HepG2 (cell line): ENCODE measurements at regions not wholly inside any gene's neighbourhood (a gene's known extent, or its start where the extent isn't known, plus 50 kb on each side); places are given as distances from the start of the nearest gene placed in this dataset.

Experiments used
- ATAC-seq: fragments of 200-7000 bp; cut with Tn5 transposase; 3 replicates; pipeline ENCODE4 v1.9.1; 2020; ENCODE audit warnings: mild to moderate bottlenecking, moderate library complexity
- BruUV-seq: library from RNA; stranded (reverse); fragments of 400-500 nt; replicated peaks from 2 replicates; lab custom pipeline; 2021; lab: Mats Ljungman, UMichigan
- CTCF ChIA-PET: fragments of 300-600 bp; formaldehyde crosslinking; extraction: SDS; loops from one replicate; lab custom pipeline; 2021; ENCODE audit warnings: low total read pairs, inconsistent platforms, low intra/inter-chr PET ratio; lab: Yijun Ruan, JAX
- POLR2A ChIA-PET: fragments of 350-600 bp; sonication (Branson Sonifier 250); formaldehyde crosslinking; loops from one replicate; lab custom pipeline; 2020; ENCODE audit warnings: antibody characterized with exemption, inconsistent platforms; lab: Yijun Ruan, JAX
- DNase-seq: peaks from one replicate; pipeline ENCODE4 v3.0.0-alpha.2; 2015; ENCODE audit warnings: low spot score
- FAIRE-seq: peaks from 3 replicates; lab custom pipeline; 2011; peaks lifted over from hg19 to GRCh38; lab: Jason Lieb, UNC
- H2AFZ ChIP-seq: one replicate; pipeline ENCODE4 v1.6.1; 2011; ENCODE audit warnings: low read length, inconsistent platforms
- H3K27ac ChIP-seq: fragments of 300-600 bp; 3 replicates; pipeline ENCODE4 v1.8.0; 2011; ENCODE audit warnings: mixed run types, mild to moderate bottlenecking, mixed read lengths, low read length, inconsistent platforms; ENCODE audit not compliant: insufficient read depth; ENCODE audit errors: extremely low read length
- H3K27me3 ChIP-seq, 2 experiments: fragments of 200-600 bp in 1 of 2; 2 replicates in 1 of 2; 3 replicates in 1 of 2; pipeline versions ENCODE4 v1.6.0 to v1.8.0; 2011; ENCODE audit warnings: low read length in 2 of 2, mild to moderate bottlenecking in 2 of 2, moderate library complexity in 2 of 2, inconsistent platforms in 1 of 2; ENCODE audit not compliant: insufficient read depth in 2 of 2, control insufficient read depth in 1 of 2
- H3K36me3 ChIP-seq, 2 experiments: fragments of 200-600 bp in 1 of 2; replicated peaks in 1 of 2; 2 replicates in 1 of 2; 3 replicates in 1 of 2; pipeline versions ENCODE4 v1.5.1 to v1.8.0; 2011; ENCODE audit warnings: low read length in 2 of 2, inconsistent platforms in 1 of 2; ENCODE audit not compliant: insufficient read depth in 2 of 2, control insufficient read depth in 1 of 2
- H3K4me1 ChIP-seq: 2 replicates; pipeline ENCODE4 v1.5.1; 2012; ENCODE audit warnings: low read length, inconsistent platforms; ENCODE audit not compliant: insufficient read depth
- H3K4me2 ChIP-seq: 2 replicates; pipeline ENCODE4 v1.6.0; 2011; ENCODE audit warnings: low read depth, low read length, inconsistent platforms
- H3K4me3 ChIP-seq, 3 experiments: fragments of 200-600 bp in 1 of 3; sonication (generic), shearing (Covaris generic) in 1 of 3; replicated peaks in 1 of 3; 2 replicates each; pipeline ENCODE4 v1.5.1; 2011 to 2016; ENCODE audit warnings: low read length in 3 of 3, inconsistent platforms in 2 of 3, low read depth in 2 of 3, mild to moderate bottlenecking in 2 of 3, control low read depth in 1 of 3, mixed read lengths in 1 of 3; ENCODE audit not compliant: insufficient read depth in 1 of 3
- H3K79me2 ChIP-seq: one replicate; pipeline ENCODE4 v1.6.1; 2011; ENCODE audit warnings: low read length, inconsistent platforms; ENCODE audit not compliant: insufficient read depth
- H3K9ac ChIP-seq: 2 replicates; pipeline ENCODE4 v1.6.0; 2011; ENCODE audit warnings: mild to moderate bottlenecking, low read depth, low read length, inconsistent platforms; ENCODE audit not compliant: insufficient read depth
- H3K9me3 ChIP-seq: 2 replicates; pipeline ENCODE4 v1.5.1; 2012; ENCODE audit warnings: mild to moderate bottlenecking, low read length
- H4K20me1 ChIP-seq: 2 replicates; pipeline ENCODE4 v1.6.0; 2011; ENCODE audit warnings: inconsistent platforms, mild to moderate bottlenecking, low read length, moderate library complexity; ENCODE audit not compliant: insufficient read depth
- NONO ChIP-seq, 2 experiments: fragments of 450-650 bp in 1 of 2; sonication (generic) in 1 of 2; formaldehyde crosslinking in 1 of 2; IDR thresholded peaks in 1 of 2; conservative IDR thresholded peaks in 1 of 2; 2 replicates each; pipeline versions ENCODE4 v1.6.1 to v1.8.0; 2017 to 2022; ENCODE audit warnings: mild to moderate bottlenecking in 1 of 2, missing genetic modification reagents in 1 of 2, moderate library complexity in 1 of 2
- POLR2AphosphoS5 ChIP-seq: IDR thresholded peaks from 2 replicates; pipeline ENCODE4 v1.6.1; 2012; ENCODE audit warnings: low read depth, low read length
- STAG1 ChIP-seq: sonication (generic); formaldehyde crosslinking; IDR thresholded peaks from 2 replicates; pipeline ENCODE4 v1.4.0; 2020; ENCODE audit warnings: missing genetic modification reagents
- TBX2 ChIP-seq: sonication (generic); formaldehyde crosslinking; IDR thresholded peaks from 2 replicates; pipeline ENCODE4 v1.5.0; 2020; ENCODE audit warnings: missing genetic modification reagents, mild to moderate bottlenecking, borderline replicate concordance
- ZFP90 ChIP-seq: sonication (generic); formaldehyde crosslinking; IDR thresholded peaks from 2 replicates; pipeline ENCODE4 v1.8.0; 2022; ENCODE audit warnings: missing genetic modification reagents, mild to moderate bottlenecking, inconsistent platforms, borderline replicate concordance
- ZNF17 ChIP-seq: sonication (generic); formaldehyde crosslinking; IDR thresholded peaks from 2 replicates; pipeline ENCODE4 v1.5.0; 2020; ENCODE audit warnings: mild to moderate bottlenecking, missing genetic modification reagents
- WGBS: methylation state at CpG from one replicate; pipeline ENCODE4 v1.1.6; 2017; ENCODE audit warnings: low lambda C conversion rate; 5-methylcytosine and 5-hydroxymethylcytosine counted together
- in situ Hi-C: cut with HindIII; loops from 2 replicates; pipeline ENCODE4 v1.10.0; 2017; ENCODE audit warnings: low pct_unique_long_range_greater_than_20kb; ENCODE audit not compliant: extremely low pct_ligation_motif_present
- intact Hi-C: fragments of 100-400 bp; cut with micrococcal nuclease; formaldehyde crosslinking; loops from one replicate; pipeline ENCODE4 v1.10.0; 2022; ENCODE audit not compliant: unreplicated experiment
- TF ChIP-seq, protein P1 (sequence below): sonication (generic); formaldehyde crosslinking; conservative IDR thresholded peaks from 2 replicates; pipeline ENCODE4 v1.4.0; 2020; ENCODE audit warnings: missing genetic modification reagents
- TF ChIP-seq, protein P2 (sequence below): IDR thresholded peaks from 2 replicates; pipeline ENCODE4 v1.6.1; 2016; ENCODE audit warnings: low read depth, control low read depth
- TF ChIP-seq, protein P3 (sequence below): sonication (generic); formaldehyde crosslinking; IDR thresholded peaks from 2 replicates; pipeline ENCODE4 v1.4.0; 2020; ENCODE audit warnings: low read depth, missing genetic modification reagents

DNA sequence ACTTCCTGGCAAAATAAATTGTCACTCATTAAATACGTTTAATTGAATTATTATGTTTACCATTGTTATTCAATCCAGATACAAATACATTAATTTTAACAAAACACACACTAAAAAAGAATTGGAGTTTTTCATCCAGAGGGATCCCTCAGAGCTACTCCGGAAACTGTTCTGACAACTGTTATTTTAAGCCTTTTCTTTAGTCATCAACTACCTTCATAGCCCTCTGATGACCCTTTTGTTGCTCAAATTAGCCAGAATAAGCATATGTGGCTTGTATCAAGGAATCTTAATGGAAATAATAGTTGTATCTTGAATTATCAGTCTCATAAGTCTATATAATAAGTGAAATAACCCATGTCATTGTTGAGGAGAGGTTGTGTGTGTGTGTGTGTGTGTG is 405.4 kb upstream of the FAT3 start (continued):
- no peak for TF ChIP-seq STAG1 (CRISPR knock-in tag)
- TF ChIP-seq, protein P1, sequence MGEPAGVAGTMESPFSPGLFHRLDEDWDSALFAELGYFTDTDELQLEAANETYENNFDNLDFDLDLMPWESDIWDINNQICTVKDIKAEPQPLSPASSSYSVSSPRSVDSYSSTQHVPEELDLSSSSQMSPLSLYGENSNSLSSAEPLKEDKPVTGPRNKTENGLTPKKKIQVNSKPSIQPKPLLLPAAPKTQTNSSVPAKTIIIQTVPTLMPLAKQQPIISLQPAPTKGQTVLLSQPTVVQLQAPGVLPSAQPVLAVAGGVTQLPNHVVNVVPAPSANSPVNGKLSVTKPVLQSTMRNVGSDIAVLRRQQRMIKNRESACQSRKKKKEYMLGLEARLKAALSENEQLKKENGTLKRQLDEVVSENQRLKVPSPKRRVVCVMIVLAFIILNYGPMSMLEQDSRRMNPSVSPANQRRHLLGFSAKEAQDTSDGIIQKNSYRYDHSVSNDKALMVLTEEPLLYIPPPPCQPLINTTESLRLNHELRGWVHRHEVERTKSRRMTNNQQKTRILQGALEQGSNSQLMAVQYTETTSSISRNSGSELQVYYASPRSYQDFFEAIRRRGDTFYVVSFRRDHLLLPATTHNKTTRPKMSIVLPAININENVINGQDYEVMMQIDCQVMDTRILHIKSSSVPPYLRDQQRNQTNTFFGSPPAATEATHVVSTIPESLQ (CRISPR knock-in tag), result no peak

DNA sequence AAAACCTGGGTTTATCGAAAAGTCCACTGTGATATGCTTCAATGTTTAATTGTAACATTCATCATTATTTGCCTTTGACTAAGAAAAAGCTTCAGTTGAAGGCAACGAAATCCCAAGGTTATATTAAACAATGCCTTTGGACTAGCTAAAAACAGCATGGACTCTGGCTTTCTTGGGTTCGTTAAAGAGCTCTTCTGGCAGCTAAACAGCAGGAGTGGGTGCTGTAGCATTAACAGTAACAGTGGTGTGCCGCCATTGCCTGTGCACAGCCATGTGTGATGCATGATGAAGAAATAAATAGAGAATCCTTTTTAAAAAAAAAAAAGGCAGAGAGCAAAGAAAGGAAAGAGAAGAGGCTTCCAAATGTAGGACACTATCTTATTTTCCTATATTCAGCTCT is 406.6 kb upstream of the FAT3 start:
- no peak for FAIRE-seq
- H3K4me3 ChIP-seq, result no peak overlapping the region
- no peak overlapping the region for H2AFZ ChIP-seq
- CTCF ChIA-PET, result no interaction called here
- no peaks in the 10 kb centered on the region for H3K4me1 ChIP-seq
- H3K4me2 ChIP-seq, result no peak overlapping the region
- H3K9ac ChIP-seq, result no peak overlapping the region
- in situ Hi-C loops (no loop called here), intact Hi-C loops (no loop called here)
- no peaks in the 10 kb centered on the region for H3K27me3 ChIP-seq
- no peak for ATAC-seq
- DNase-seq, result no peak
- H3K36me3 ChIP-seq, result no peaks in the 10 kb centered on the region
- no TSS peak for BruUV-seq
- no peaks in the 10 kb centered on the region for H4K20me1 ChIP-seq
- no peak overlapping the region for H3K27ac ChIP-seq
- no peaks in the 10 kb centered on the region for H3K79me2 ChIP-seq
- TF ChIP-seq, protein P2, sequence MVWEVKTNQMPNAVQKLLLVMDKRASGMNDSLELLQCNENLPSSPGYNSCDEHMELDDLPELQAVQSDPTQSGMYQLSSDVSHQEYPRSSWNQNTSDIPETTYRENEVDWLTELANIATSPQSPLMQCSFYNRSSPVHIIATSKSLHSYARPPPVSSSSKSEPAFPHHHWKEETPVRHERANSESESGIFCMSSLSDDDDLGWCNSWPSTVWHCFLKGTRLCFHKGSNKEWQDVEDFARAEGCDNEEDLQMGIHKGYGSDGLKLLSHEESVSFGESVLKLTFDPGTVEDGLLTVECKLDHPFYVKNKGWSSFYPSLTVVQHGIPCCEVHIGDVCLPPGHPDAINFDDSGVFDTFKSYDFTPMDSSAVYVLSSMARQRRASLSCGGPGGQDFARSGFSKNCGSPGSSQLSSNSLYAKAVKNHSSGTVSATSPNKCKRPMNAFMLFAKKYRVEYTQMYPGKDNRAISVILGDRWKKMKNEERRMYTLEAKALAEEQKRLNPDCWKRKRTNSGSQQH, result no peak
- no peak for TF ChIP-seq NONO (IDR thresholded peaks at IDR 0.05)
- TF ChIP-seq NONO (CRISPR knock-in tag; conservative IDR thresholded peaks at IDR 0.05), result no peak
- TF ChIP-seq TBX2 (CRISPR knock-in tag), result no peak
- no peak for TF ChIP-seq ZNF17 (CRISPR knock-in tag)
- TF ChIP-seq ZFP90 (CRISPR knock-in tag), result no peak
- no peak for TF ChIP-seq POLR2AphosphoS5
- TF ChIP-seq, protein P3, sequence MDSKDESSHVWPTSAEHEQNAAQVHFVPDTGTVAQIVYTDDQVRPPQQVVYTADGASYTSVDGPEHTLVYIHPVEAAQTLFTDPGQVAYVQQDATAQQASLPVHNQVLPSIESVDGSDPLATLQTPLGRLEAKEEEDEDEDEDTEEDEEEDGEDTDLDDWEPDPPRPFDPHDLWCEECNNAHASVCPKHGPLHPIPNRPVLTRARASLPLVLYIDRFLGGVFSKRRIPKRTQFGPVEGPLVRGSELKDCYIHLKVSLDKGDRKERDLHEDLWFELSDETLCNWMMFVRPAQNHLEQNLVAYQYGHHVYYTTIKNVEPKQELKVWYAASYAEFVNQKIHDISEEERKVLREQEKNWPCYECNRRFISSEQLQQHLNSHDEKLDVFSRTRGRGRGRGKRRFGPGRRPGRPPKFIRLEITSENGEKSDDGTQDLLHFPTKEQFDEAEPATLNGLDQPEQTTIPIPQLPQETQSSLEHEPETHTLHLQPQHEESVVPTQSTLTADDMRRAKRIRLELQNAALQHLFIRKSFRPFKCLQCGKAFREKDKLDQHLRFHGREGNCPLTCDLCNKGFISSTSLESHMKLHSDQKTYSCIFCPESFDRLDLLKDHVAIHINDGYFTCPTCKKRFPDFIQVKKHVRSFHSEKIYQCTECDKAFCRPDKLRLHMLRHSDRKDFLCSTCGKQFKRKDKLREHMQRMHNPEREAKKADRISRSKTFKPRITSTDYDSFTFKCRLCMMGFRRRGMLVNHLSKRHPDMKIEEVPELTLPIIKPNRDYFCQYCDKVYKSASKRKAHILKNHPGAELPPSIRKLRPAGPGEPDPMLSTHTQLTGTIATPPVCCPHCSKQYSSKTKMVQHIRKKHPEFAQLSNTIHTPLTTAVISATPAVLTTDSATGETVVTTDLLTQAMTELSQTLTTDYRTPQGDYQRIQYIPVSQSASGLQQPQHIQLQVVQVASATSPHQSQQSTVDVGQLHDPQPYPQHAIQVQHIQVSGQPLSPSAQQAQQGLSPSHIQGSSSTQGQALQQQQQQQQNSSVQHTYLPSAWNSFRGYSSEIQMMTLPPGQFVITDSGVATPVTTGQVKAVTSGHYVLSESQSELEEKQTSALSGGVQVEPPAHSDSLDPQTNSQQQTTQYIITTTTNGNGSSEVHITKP (CRISPR knock-in tag), result no peak
- whole genome bisulfite sequencing, result 0% methylated on average over 4 of the region's 4 CpGs
- peaks cover 3% of the 10 kb centered on the region; the same call in 1 of the 2 replicates for H3K9me3 ChIP-seq
- POLR2A ChIA-PET, result no interaction called here
